Smooth muscle cell (in vitro differentiated cells): ENCODE measurements at regions not wholly inside any gene's neighbourhood (a gene's known extent, or its start where the extent isn't known, plus 50 kb on each side); places are given as distances from the start of the nearest gene placed in this dataset.

Experiments used
- DNase-seq: peaks from one replicate; lab custom pipeline; 2025; ENCODE audit not compliant: unreplicated experiment; lab: John Stamatoyannopoulos, UW
- H2AFZ ChIP-seq: fragments of 200-600 bp; sonication (generic); 2 replicates; pipeline ENCODE4 v1.6.0; 2016; ENCODE audit warnings: antibody characterized with exemption, low read depth, mild to moderate bottlenecking
- H3F3A ChIP-seq: fragments of 200-600 bp; sonication (generic); 2 replicates; pipeline ENCODE4 v1.6.0; 2017; ENCODE audit warnings: antibody characterized with exemption, low read depth
- H3K27ac ChIP-seq: fragments of 200-600 bp; sonication (generic); 2 replicates; pipeline ENCODE4 v1.5.1; 2016; ENCODE audit warnings: low read depth, mild to moderate bottlenecking
- H3K27me3 ChIP-seq: fragments of 200-600 bp; sonication (generic); 2 replicates; pipeline ENCODE4 v1.6.1; 2016; ENCODE audit warnings: low read depth, mild to moderate bottlenecking
- H3K36me3 ChIP-seq: fragments of 200-600 bp; sonication (generic); 2 replicates; pipeline ENCODE4 v1.5.1; 2016; ENCODE audit warnings: low read depth
- H3K4me1 ChIP-seq: fragments of 200-600 bp; sonication (generic); 2 replicates; pipeline ENCODE4 v1.5.1; 2016; ENCODE audit warnings: low read depth
- H3K4me2 ChIP-seq: fragments of 200-600 bp; sonication (generic); 2 replicates; pipeline ENCODE4 v1.6.0; 2016; ENCODE audit warnings: mild to moderate bottlenecking
- H3K4me3 ChIP-seq: fragments of 200-600 bp; sonication (generic); 2 replicates; pipeline ENCODE4 v1.5.1; 2016; ENCODE audit warnings: mild to moderate bottlenecking
- H3K79me2 ChIP-seq: fragments of 200-600 bp; sonication (generic); 2 replicates; pipeline ENCODE4 v1.6.0; 2016; ENCODE audit warnings: low read depth, mild to moderate bottlenecking
- H3K9ac ChIP-seq: fragments of 200-600 bp; sonication (generic); 2 replicates; pipeline ENCODE4 v1.6.0; 2016; ENCODE audit warnings: low read depth
- H3K9me3 ChIP-seq: fragments of 200-600 bp; sonication (generic); replicated peaks from 2 replicates; pipeline ENCODE4 v1.5.1; 2016; ENCODE audit warnings: low read depth
- H4K20me1 ChIP-seq: fragments of 200-600 bp; sonication (generic); 2 replicates; pipeline ENCODE4 v1.6.0; 2016; ENCODE audit warnings: low read depth
- CTCF ChIP-seq: fragments of 200-600 bp; sonication (generic); IDR thresholded peaks from 2 replicates; pipeline ENCODE4 v1.5.1; 2017; ENCODE audit warnings: borderline replicate concordance, mild to moderate bottlenecking, antibody characterized with exemption; ENCODE audit not compliant: insufficient read depth, poor library complexity, severe bottlenecking
- WGBS: methylation state at CpG from one replicate; pipeline ENCODE4 v1.1.7; 2016; ENCODE audit warnings: low lambda C conversion rate; 5-methylcytosine and 5-hydroxymethylcytosine counted together

GRCh38 chr2:118309946-118310680 lies 221.8 kb downstream of the INSIG2 start:
- peak overlapping the region; percentile 58 for H3K27ac ChIP-seq
- no peaks in the 10 kb centered on the region for H4K20me1 ChIP-seq
- peak overlapping the region; percentile 98 for H3K4me2 ChIP-seq
- WGBS, result under 1% methylated on average over 55 of the region's 56 CpGs
- H3K9ac ChIP-seq, result peak overlapping the region; percentile 88
- H3K79me2 ChIP-seq, result no peaks in the 10 kb centered on the region
- H3K4me3 ChIP-seq, result peak overlapping the region; percentile 84
- peaks cover 10% of the 10 kb centered on the region for H3K4me1 ChIP-seq
- H2AFZ ChIP-seq, result peak overlapping the region; percentile 100
- H3K9me3 ChIP-seq, result no peaks in the 10 kb centered on the region
- no peaks in the 10 kb centered on the region for H3K36me3 ChIP-seq
- no peak for TF ChIP-seq CTCF
- no peak for DNase-seq
- no peaks in the 10 kb centered on the region for H3K27me3 ChIP-seq
- H3F3A ChIP-seq, result no peaks in the 10 kb centered on the region

- peak overlapping the region; percentile 42 for H3K27ac ChIP-seq
- DNase-seq, result no peak
- H3K9me3 ChIP-seq, result no peaks in the 10 kb centered on the region
- H2AFZ ChIP-seq, result peak overlapping the region; percentile 100
- H3F3A ChIP-seq, result no peaks in the 10 kb centered on the region
- H3K4me3 ChIP-seq, result peak overlapping the region; percentile 84
- H3K9ac ChIP-seq, result peak overlapping the region; percentile 88
- 71% methylated on average over 15 of the region's 16 CpGs for WGBS
- peak overlapping the region; percentile 98 for H3K4me2 ChIP-seq
- peaks cover 10% of the 10 kb centered on the region for H3K4me1 ChIP-seq
- H3K36me3 ChIP-seq, result no peaks in the 10 kb centered on the region
- no peaks in the 10 kb centered on the region for H3K27me3 ChIP-seq
- no peaks in the 10 kb centered on the region for H3K79me2 ChIP-seq
- no peak for TF ChIP-seq CTCF
- H4K20me1 ChIP-seq, result no peaks in the 10 kb centered on the region
These were observed 221.1 kb downstream of the INSIG2 start for GRCh38 chr2:118309257-118309945.

GRCh38 chr2:118307864-118308263 lies 219.6 kb downstream of the INSIG2 start:
- whole genome bisulfite sequencing, result 50% methylated on average over 2 of the region's 2 CpGs

More at GRCh38 chr2:118307864-118308263, 219.6 kb downstream of the INSIG2 start:
- no peaks in the 10 kb centered on the region for H4K20me1 ChIP-seq
- H3K79me2 ChIP-seq, result no peaks in the 10 kb centered on the region
- no peak overlapping the region for H3K27ac ChIP-seq
- H3K36me3 ChIP-seq, result no peaks in the 10 kb centered on the region
- no peak for DNase-seq
- no peak overlapping the region for H3K9ac ChIP-seq
- no peaks in the 10 kb centered on the region for H3K27me3 ChIP-seq
- H3K4me1 ChIP-seq, result peaks cover 10% of the 10 kb centered on the region
- H3K9me3 ChIP-seq, result no peaks in the 10 kb centered on the region
- no peaks in the 10 kb centered on the region for H3F3A ChIP-seq
- TF ChIP-seq CTCF, result no peak
- no peak overlapping the region for H2AFZ ChIP-seq
- H3K4me2 ChIP-seq, result no peak overlapping the region
- H3K4me3 ChIP-seq, result no peak overlapping the region
